ENCODE measurements at regions not wholly inside any gene's neighbourhood (a gene's known extent, or its start where the extent isn't known, plus 50 kb on each side); places are given as distances from the start of the nearest gene placed in this dataset.

DNA sequence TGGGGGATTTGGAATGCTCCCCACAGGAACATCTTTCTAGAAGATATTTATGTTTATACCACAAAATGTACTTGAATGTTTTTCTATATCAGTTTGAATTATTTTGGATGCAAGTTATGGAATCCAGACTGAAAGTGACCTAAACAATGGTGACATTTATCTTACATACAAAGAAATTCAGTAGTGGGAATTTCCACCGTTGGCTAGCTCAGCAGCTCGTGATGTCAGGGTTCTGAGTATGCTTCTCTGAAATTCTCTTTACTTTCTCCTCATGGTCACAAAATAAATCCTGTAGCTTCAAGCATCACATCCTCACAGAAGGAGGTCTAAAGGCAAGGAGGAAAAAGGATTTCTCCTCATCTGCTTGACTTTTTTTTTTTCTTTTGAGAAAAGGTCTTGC is 105.3 kb downstream of the AKAIN1 start:
- no peak overlapping the region for H4K8ac ChIP-seq (ENCODE audit: low read depth, low read length)
- H2BK120ac ChIP-seq (ENCODE audit: low read depth, low read length) = no peak overlapping the region
- H3K27me3 ChIP-seq (ENCODE audit: insufficient read depth, low read length, poor library complexity) = no peaks in the 10 kb centered on the region
- no peak overlapping the region for H3K9ac ChIP-seq (ENCODE audit: low read length)
- no peak overlapping the region for H3K4me3 ChIP-seq (ENCODE audit: low read length)
- no peak overlapping the region for H2BK15ac ChIP-seq (replicated peaks; ENCODE audit: low read depth)
- WGBS (ENCODE audit: extremely low coverage, insufficient coverage, low lambda C conversion rate) = no CpG with 5 or more reads among the region's 2 CpGs
- H3K4me1 ChIP-seq (ENCODE audit: control insufficient read depth, low read depth, low read length) = no peaks in the 10 kb centered on the region
- no peak overlapping the region for H3K4ac ChIP-seq (ENCODE audit: low read depth, low read length)
- no peak overlapping the region for H3K23ac ChIP-seq (ENCODE audit: low read length)
- H3K27ac ChIP-seq (ENCODE audit: low read depth, low read length) = no peak overlapping the region
- H2BK5ac ChIP-seq (ENCODE audit: low read length) = no peak overlapping the region
- H3K4me2 ChIP-seq (ENCODE audit: low read length) = no peak overlapping the region
- no peaks in the 10 kb centered on the region for H3K79me2 ChIP-seq (ENCODE audit: control insufficient read depth, insufficient read depth, low read length)
- H3K36me3 ChIP-seq (ENCODE audit: control insufficient read depth, insufficient read depth, low read length) = no peaks in the 10 kb centered on the region
- no peak overlapping the region for H3K18ac ChIP-seq (ENCODE audit: low read length)
- no peak for DNase-seq
- H3K79me1 ChIP-seq (ENCODE audit: low read length) = no peaks in the 10 kb centered on the region
- H4K5ac ChIP-seq (ENCODE audit: low read length) = no peak overlapping the region
- no peak overlapping the region for H3K56ac ChIP-seq (ENCODE audit: low read length)
- no peak overlapping the region for H2AK5ac ChIP-seq (ENCODE audit: low read length)

DNA sequence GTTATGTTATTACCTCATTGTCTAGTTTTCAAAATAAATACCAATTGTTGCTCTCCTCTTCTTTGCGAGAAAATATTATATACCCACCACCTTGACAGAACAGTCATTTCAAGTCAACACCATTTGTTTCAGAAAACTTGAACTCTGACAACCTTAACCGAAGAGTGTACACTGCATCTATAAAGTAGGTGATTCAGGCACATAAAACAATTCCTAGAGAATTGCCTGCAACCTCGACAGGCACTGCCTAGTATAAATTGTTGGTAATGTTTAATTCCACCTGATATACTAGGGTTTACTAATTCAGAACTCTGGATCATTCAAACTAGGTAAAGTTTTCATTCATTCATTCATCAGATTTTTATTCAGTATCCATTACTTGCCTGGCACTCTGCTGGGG is 121.8 kb downstream of the AKAIN1 start:
- DNase-seq = no peak
- H3K18ac ChIP-seq (ENCODE audit: low read length) = no peak overlapping the region
- H2BK5ac ChIP-seq (ENCODE audit: low read length) = no peak overlapping the region
- no peak overlapping the region for H3K4ac ChIP-seq (ENCODE audit: low read depth, low read length)
- H3K56ac ChIP-seq (ENCODE audit: low read length) = no peak overlapping the region
- H3K79me2 ChIP-seq (ENCODE audit: control insufficient read depth, insufficient read depth, low read length) = no peaks in the 10 kb centered on the region
- H4K5ac ChIP-seq (ENCODE audit: low read length) = no peak overlapping the region
- H2BK120ac ChIP-seq (ENCODE audit: low read depth, low read length) = no peak overlapping the region
- H3K23ac ChIP-seq (ENCODE audit: low read length) = no peak overlapping the region
- H3K4me1 ChIP-seq (ENCODE audit: control insufficient read depth, low read depth, low read length) = no peaks in the 10 kb centered on the region
- H3K79me1 ChIP-seq (ENCODE audit: low read length) = no peaks in the 10 kb centered on the region
- H2BK15ac ChIP-seq (replicated peaks; ENCODE audit: low read depth) = no peak overlapping the region
- H3K4me2 ChIP-seq (ENCODE audit: low read length) = no peak overlapping the region
- H3K27ac ChIP-seq (ENCODE audit: low read depth, low read length) = no peak overlapping the region
- WGBS (ENCODE audit: extremely low coverage, insufficient coverage, low lambda C conversion rate) = no CpG with 5 or more reads among the region's 3 CpGs
- no peaks in the 10 kb centered on the region for H3K27me3 ChIP-seq (ENCODE audit: insufficient read depth, low read length, poor library complexity)
- H3K9ac ChIP-seq (ENCODE audit: low read length) = no peak overlapping the region
- H4K8ac ChIP-seq (ENCODE audit: low read depth, low read length) = no peak overlapping the region
- no peaks in the 10 kb centered on the region for H3K36me3 ChIP-seq (ENCODE audit: control insufficient read depth, insufficient read depth, low read length)
- no peak overlapping the region for H3K4me3 ChIP-seq (ENCODE audit: low read length)
- H2AK5ac ChIP-seq (ENCODE audit: low read length) = no peak overlapping the region

DNA sequence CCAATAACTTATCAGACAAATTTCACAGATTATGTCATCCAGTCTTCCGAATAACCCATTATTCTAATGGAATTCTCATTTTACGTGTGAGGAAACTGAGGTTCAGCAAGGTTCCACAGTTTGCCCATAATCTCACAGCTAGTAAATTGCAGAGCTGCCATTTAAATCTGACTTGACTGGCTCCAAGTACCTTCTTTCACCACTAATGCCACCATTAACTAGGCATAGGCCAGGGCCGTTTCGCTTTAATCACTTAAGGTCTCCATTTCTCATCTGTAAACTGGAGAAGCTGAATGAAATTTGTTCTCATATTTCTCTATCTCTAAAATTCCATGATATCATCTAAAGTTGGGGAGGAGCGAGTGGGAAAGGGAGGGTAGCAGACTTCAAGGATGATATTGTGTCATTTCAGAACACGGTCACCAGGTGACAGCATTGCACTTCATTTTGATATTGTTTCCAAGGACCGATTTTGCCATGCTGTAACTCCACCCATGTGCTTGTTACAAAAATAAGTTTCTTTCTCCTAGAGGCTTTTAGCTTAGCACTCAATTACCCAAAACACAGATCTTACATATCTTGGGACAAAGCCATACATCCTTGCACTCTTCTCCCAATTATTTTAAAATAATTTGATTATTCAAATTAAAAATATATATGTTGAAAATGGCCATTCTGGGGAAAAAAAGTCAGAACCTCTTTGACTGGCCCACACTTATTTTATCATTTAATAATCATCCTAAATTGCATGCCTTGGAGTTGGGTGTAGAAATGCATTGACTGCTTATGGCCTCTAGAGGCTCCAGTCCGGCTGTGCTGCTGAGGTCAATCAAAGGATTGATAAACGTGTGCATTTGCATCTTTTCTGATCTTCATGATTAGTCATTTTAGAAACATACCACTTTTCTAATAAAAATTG is 123.8 kb downstream of the AKAIN1 start:
- H3K27me3 ChIP-seq (ENCODE audit: insufficient read depth, low read length, poor library complexity) = no peaks in the 10 kb centered on the region
- H3K23ac ChIP-seq (ENCODE audit: low read length) = no peak overlapping the region
- DNase-seq = peak; percentile 77
- no peaks in the 10 kb centered on the region for H3K36me3 ChIP-seq (ENCODE audit: control insufficient read depth, insufficient read depth, low read length)
- H4K5ac ChIP-seq (ENCODE audit: low read length) = no peak overlapping the region
- no peaks in the 10 kb centered on the region for H3K4me1 ChIP-seq (ENCODE audit: control insufficient read depth, low read depth, low read length)
- H3K18ac ChIP-seq (ENCODE audit: low read length) = no peak overlapping the region
- no peaks in the 10 kb centered on the region for H3K79me2 ChIP-seq (ENCODE audit: control insufficient read depth, insufficient read depth, low read length)
- no peak overlapping the region for H3K56ac ChIP-seq (ENCODE audit: low read length)
- no peak overlapping the region for H2AK5ac ChIP-seq (ENCODE audit: low read length)
- WGBS (ENCODE audit: extremely low coverage, insufficient coverage, low lambda C conversion rate) = no CpG with 5 or more reads among the region's 9 CpGs
- no peak overlapping the region for H2BK120ac ChIP-seq (ENCODE audit: low read depth, low read length)
- H3K4ac ChIP-seq (ENCODE audit: low read depth, low read length) = no peak overlapping the region
- no peak overlapping the region for H3K9ac ChIP-seq (ENCODE audit: low read length)
- no peaks in the 10 kb centered on the region for H3K79me1 ChIP-seq (ENCODE audit: low read length)
- no peak overlapping the region for H3K4me3 ChIP-seq (ENCODE audit: low read length)
- no peak overlapping the region for H2BK15ac ChIP-seq (replicated peaks; ENCODE audit: low read depth)
- no peak overlapping the region for H3K4me2 ChIP-seq (ENCODE audit: low read length)
- H3K27ac ChIP-seq (ENCODE audit: low read depth, low read length) = no peak overlapping the region
- H2BK5ac ChIP-seq (ENCODE audit: low read length) = no peak overlapping the region
- no peak overlapping the region for H4K8ac ChIP-seq (ENCODE audit: low read depth, low read length)

DNA sequence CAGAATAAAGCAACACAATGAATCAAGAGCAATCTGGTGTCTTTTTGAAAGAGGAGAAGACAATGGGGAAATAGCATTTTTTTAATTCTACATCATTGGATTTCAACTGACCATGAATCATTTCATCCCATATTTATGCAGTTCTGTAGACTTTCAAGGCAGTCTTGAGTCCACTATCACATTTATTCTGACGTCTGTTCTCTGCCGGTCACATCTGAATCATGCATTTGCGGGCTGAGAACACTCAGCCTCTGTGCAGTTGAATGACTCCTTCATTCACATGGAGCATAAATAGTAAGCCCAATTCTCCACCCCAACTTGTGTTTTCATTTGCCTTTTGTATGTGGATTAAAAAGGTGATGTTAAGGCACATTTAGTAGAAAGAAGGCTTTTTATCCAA is 128.2 kb downstream of the AKAIN1 start:
- no peak overlapping the region for H3K9ac ChIP-seq (ENCODE audit: low read length)
- H2AK5ac ChIP-seq (ENCODE audit: low read length) = no peak overlapping the region
- H2BK15ac ChIP-seq (replicated peaks; ENCODE audit: low read depth) = no peak overlapping the region
- no peak overlapping the region for H3K18ac ChIP-seq (ENCODE audit: low read length)
- no CpG with 5 or more reads among the region's 3 CpGs for WGBS (ENCODE audit: extremely low coverage, insufficient coverage, low lambda C conversion rate)
- H4K5ac ChIP-seq (ENCODE audit: low read length) = no peak overlapping the region
- no peaks in the 10 kb centered on the region for H3K36me3 ChIP-seq (ENCODE audit: control insufficient read depth, insufficient read depth, low read length)
- H3K23ac ChIP-seq (ENCODE audit: low read length) = no peak overlapping the region
- no peak overlapping the region for H3K27ac ChIP-seq (ENCODE audit: low read depth, low read length)
- H2BK5ac ChIP-seq (ENCODE audit: low read length) = no peak overlapping the region
- H3K27me3 ChIP-seq (ENCODE audit: insufficient read depth, low read length, poor library complexity) = no peaks in the 10 kb centered on the region
- no peaks in the 10 kb centered on the region for H3K79me2 ChIP-seq (ENCODE audit: control insufficient read depth, insufficient read depth, low read length)
- no peak overlapping the region for H4K8ac ChIP-seq (ENCODE audit: low read depth, low read length)
- H3K4ac ChIP-seq (ENCODE audit: low read depth, low read length) = no peak overlapping the region
- H3K56ac ChIP-seq (ENCODE audit: low read length) = no peak overlapping the region
- H2BK120ac ChIP-seq (ENCODE audit: low read depth, low read length) = no peak overlapping the region
- no peak for DNase-seq
- no peaks in the 10 kb centered on the region for H3K79me1 ChIP-seq (ENCODE audit: low read length)
- no peaks in the 10 kb centered on the region for H3K4me1 ChIP-seq (ENCODE audit: control insufficient read depth, low read depth, low read length)
- no peak overlapping the region for H3K4me2 ChIP-seq (ENCODE audit: low read length)
- H3K4me3 ChIP-seq (ENCODE audit: low read length) = no peak overlapping the region

DNA sequence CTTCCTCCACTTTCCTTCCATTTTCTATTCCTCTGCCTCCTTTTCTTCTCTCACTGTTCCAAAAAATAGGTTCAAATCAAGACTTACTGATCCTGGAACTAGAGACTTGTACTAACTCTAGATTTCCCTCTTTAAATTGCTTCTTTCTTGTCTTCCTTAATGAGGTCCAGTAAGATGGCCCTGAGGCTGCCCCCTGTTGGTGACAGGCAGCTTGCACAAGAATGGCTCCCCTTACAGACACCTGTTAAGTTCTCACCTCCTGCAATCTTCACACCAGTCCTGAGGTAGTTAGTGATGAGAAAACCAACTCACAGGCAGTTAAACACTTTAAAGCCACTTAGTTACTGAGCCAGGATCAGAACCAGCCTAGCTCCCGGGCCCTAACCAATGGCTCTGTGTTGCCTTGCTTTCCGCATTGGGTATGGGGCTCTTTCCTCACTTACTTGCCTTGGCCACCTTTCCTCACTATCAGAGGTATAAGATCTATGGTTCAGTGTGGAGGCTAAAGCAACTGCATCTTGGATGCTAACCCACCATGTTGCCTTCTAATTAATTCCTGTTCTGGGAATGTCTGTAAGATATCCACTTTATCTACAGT is 130.6 kb downstream of the AKAIN1 start:
- H3K56ac ChIP-seq (ENCODE audit: low read length) = no peak overlapping the region
- H3K27ac ChIP-seq (ENCODE audit: low read depth, low read length) = no peak overlapping the region
- no peak overlapping the region for H3K4me2 ChIP-seq (ENCODE audit: low read length)
- no peak overlapping the region for H4K5ac ChIP-seq (ENCODE audit: low read length)
- H3K79me2 ChIP-seq (ENCODE audit: control insufficient read depth, insufficient read depth, low read length) = no peaks in the 10 kb centered on the region
- no peak overlapping the region for H2BK5ac ChIP-seq (ENCODE audit: low read length)
- H3K4ac ChIP-seq (ENCODE audit: low read depth, low read length) = no peak overlapping the region
- no peaks in the 10 kb centered on the region for H3K27me3 ChIP-seq (ENCODE audit: insufficient read depth, low read length, poor library complexity)
- peak; percentile 71 for DNase-seq
- H3K9ac ChIP-seq (ENCODE audit: low read length) = no peak overlapping the region
- H2BK15ac ChIP-seq (replicated peaks; ENCODE audit: low read depth) = no peak overlapping the region
- no peak overlapping the region for H3K23ac ChIP-seq (ENCODE audit: low read length)
- H3K36me3 ChIP-seq (ENCODE audit: control insufficient read depth, insufficient read depth, low read length) = no peaks in the 10 kb centered on the region
- H3K4me1 ChIP-seq (ENCODE audit: control insufficient read depth, low read depth, low read length) = no peaks in the 10 kb centered on the region
- no peak overlapping the region for H3K18ac ChIP-seq (ENCODE audit: low read length)
- WGBS (ENCODE audit: extremely low coverage, insufficient coverage, low lambda C conversion rate) = no CpG with 5 or more reads among the region's 2 CpGs
- H4K8ac ChIP-seq (ENCODE audit: low read depth, low read length) = no peak overlapping the region
- H3K79me1 ChIP-seq (ENCODE audit: low read length) = no peaks in the 10 kb centered on the region
- no peak overlapping the region for H3K4me3 ChIP-seq (ENCODE audit: low read length)
- no peak overlapping the region for H2BK120ac ChIP-seq (ENCODE audit: low read depth, low read length)
- no peak overlapping the region for H2AK5ac ChIP-seq (ENCODE audit: low read length)
